Tibial nerve (tissue), 4 donors: ENCODE measurements at regions not wholly inside any gene's neighbourhood (a gene's known extent, or its start where the extent isn't known, plus 50 kb on each side); places are given as distances from the start of the nearest gene placed in this dataset.

Experiments used
- DNase-seq, 2 donors: peaks; one replicate each; pipeline ENCODE4 v3.0.0-alpha.2; 2019; ENCODE audit warnings: low spot score in 2 of 2
- H3K27ac ChIP-seq, 4 donors: fragments of 200-600 bp; sonication (generic) in 3 of 4; one replicate each; pipeline ENCODE4 v1.5.1; 2017 to 2019; ENCODE audit warnings: mild to moderate bottlenecking in 1 of 4
- H3K27me3 ChIP-seq, 2 donors: fragments of 200-600 bp; sonication (generic) in 1 of 2; one replicate each; pipeline versions ENCODE4 v1.5.1 to v1.6.0; 2017 to 2019
- H3K36me3 ChIP-seq, 3 donors: fragments of 200-600 bp; sonication (generic); one replicate each; pipeline ENCODE4 v1.5.1; 2018 to 2019
- H3K4me1 ChIP-seq, 4 donors: fragments of 200-600 bp; sonication (generic) in 3 of 4; one replicate each; pipeline ENCODE4 v1.5.1; 2017 to 2019
- H3K4me3 ChIP-seq, 4 donors: fragments of 200-600 bp; sonication (generic) in 3 of 4; one replicate each; pipeline ENCODE4 v1.5.1; 2017 to 2019; ENCODE audit warnings: mild to moderate bottlenecking in 1 of 4, moderate library complexity in 1 of 4
- H3K9me3 ChIP-seq, 4 donors: fragments of 200-600 bp; sonication (generic) in 3 of 4; one replicate each; pipeline ENCODE4 v1.5.1; 2017 to 2019
- EP300 ChIP-seq, 2 donors: sonication (generic); formaldehyde crosslinking; IDR thresholded peaks; one replicate each; pipeline ENCODE4 v1.6.1; 2017; ENCODE audit warnings: antibody characterized with exemption in 2 of 2, mild to moderate bottlenecking in 1 of 2
- POLR2A ChIP-seq, 2 donors: fragments of 450-650 bp; IDR thresholded peaks; one replicate each; pipeline ENCODE4 v1.6.1; 2017; ENCODE audit warnings: antibody characterized with exemption in 2 of 2, mild to moderate bottlenecking in 2 of 2, moderate library complexity in 2 of 2
- WGBS, 2 donors: methylation state at CpG; one replicate each; pipeline ENCODE4 v1.1.5; 2018; 5-methylcytosine and 5-hydroxymethylcytosine counted together
- TF ChIP-seq, protein P1 (sequence below), 5 experiments: fragments of 200-600 bp in 3 of 5; fragments of 450-650 bp in 2 of 5; sonication (generic) in 3 of 5; IDR thresholded peaks; one replicate each; pipeline ENCODE4 v1.5.1; 2016 to 2019; ENCODE audit warnings: antibody characterized with exemption in 5 of 5, mild to moderate bottlenecking in 3 of 5, moderate library complexity in 2 of 5

DNA sequence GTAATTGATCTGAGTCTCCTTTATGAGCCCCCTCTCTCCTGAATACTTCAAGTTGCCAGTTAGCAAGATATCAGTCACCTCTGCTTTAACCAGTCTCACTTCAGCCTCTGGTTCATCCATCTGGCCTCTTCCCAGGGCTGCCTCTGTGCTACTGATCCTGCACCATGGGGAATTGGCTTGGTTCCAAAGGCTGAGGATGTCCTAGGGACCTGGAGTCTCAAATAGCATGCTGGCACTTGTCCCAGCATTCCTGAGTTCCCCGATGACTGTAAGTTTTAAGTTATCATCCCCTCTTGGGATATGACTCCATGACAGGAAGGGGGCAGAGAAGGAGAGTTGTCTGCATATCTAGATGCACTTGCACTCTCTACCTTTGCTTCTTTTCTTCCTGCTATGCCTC, 252.0 kb downstream of the PTBP2 start:
- Histone ChIP-seq H3K9me3 (no peaks in the 10 kb centered on the region), H3K36me3 (no peaks in the 10 kb centered on the region), H3K4me3 (no peak overlapping the region), H3K27me3 (no peaks in the 10 kb centered on the region), H3K27ac (no peak overlapping the region), H3K4me1 (peaks cover 0 to 2% (median 0%) of the 10 kb centered on the region in 4 donors)
- TF ChIP-seq EP300 (IDR thresholded peaks at IDR 0.05) = no peak
- TF ChIP-seq, protein P1, sequence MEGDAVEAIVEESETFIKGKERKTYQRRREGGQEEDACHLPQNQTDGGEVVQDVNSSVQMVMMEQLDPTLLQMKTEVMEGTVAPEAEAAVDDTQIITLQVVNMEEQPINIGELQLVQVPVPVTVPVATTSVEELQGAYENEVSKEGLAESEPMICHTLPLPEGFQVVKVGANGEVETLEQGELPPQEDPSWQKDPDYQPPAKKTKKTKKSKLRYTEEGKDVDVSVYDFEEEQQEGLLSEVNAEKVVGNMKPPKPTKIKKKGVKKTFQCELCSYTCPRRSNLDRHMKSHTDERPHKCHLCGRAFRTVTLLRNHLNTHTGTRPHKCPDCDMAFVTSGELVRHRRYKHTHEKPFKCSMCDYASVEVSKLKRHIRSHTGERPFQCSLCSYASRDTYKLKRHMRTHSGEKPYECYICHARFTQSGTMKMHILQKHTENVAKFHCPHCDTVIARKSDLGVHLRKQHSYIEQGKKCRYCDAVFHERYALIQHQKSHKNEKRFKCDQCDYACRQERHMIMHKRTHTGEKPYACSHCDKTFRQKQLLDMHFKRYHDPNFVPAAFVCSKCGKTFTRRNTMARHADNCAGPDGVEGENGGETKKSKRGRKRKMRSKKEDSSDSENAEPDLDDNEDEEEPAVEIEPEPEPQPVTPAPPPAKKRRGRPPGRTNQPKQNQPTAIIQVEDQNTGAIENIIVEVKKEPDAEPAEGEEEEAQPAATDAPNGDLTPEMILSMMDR (IDR thresholded peaks at IDR 0.05) = no peak
- TF ChIP-seq POLR2A (IDR thresholded peaks at IDR 0.05) = no peak
- WGBS, 2 donors = 42 to 52% methylated on average over 1 of the region's 1 CpG
- no peak for DNase-seq

DNA sequence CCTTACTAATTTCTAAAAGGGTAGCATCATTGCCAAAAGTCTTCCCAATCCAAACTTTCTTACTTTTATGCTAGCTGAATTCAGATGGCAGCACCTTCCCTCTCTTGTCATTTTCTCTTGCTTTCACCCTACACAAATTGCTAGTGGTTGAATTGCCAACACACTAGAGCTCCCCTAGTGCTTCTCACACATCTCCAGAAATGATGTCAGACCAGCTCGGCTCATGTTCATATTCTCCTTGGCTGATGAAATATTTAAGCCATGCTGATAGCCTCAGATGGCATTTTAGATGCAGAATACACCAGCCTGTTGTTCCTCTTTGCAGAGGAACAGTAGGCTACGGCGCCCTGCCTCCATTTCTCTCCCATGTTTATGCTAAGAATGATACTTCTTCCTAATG, 256.9 kb downstream of the PTBP2 start:
- H3K9me3 ChIP-seq = no peaks in the 10 kb centered on the region
- no peak overlapping the region for H3K27ac ChIP-seq
- TF ChIP-seq POLR2A (IDR thresholded peaks at IDR 0.05) (no peak), EP300 (IDR thresholded peaks at IDR 0.05) (no peak)
- TF ChIP-seq, protein P1 (IDR thresholded peaks at IDR 0.05) = no peak
- H3K27me3 ChIP-seq = no peaks in the 10 kb centered on the region
- H3K4me1 ChIP-seq = peaks cover 0 to 5% (median 0%) of the 10 kb centered on the region in 4 donors
- no peak for DNase-seq
- H3K36me3 ChIP-seq = no peaks in the 10 kb centered on the region
- no peak overlapping the region for H3K4me3 ChIP-seq
- 77 to 79% methylated on average over 3 of the region's 3 CpGs for WGBS, 2 donors

DNA sequence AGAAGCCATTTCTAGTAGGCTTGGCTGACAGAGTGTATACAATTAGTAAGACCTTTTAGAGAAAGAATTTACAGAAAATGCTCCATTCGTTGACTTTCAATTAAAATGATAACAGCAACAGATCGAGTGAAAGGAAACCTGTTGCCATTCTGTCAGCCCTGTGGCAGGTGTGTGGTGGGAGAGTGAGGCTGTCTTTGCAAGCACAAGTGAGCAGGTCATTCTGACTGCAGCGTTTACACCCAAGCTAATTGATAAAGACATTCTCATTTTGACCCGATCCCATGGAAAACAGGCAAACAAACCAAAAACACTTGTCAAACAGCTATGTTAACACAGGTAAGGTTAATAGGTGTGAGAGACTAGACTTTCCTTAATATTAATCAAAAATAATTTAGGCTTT, 257.3 kb downstream of the PTBP2 start:
- Histone ChIP-seq H3K27ac (no peak overlapping the region), H3K4me1 (peaks cover 0 to 5% (median 0%) of the 10 kb centered on the region in 4 donors), H3K36me3 (no peaks in the 10 kb centered on the region), H3K27me3 (no peaks in the 10 kb centered on the region), H3K9me3 (no peaks in the 10 kb centered on the region), H3K4me3 (no peak overlapping the region)
- TF ChIP-seq, protein P1 (IDR thresholded peaks at IDR 0.05) = no peak
- TF ChIP-seq EP300 (IDR thresholded peaks at IDR 0.05) = no peak
- no peak for TF ChIP-seq POLR2A (IDR thresholded peaks at IDR 0.05)
- DNase-seq = no peak
- WGBS, 2 donors = 76 to 78% methylated on average over 4 of the region's 4 CpGs

DNA sequence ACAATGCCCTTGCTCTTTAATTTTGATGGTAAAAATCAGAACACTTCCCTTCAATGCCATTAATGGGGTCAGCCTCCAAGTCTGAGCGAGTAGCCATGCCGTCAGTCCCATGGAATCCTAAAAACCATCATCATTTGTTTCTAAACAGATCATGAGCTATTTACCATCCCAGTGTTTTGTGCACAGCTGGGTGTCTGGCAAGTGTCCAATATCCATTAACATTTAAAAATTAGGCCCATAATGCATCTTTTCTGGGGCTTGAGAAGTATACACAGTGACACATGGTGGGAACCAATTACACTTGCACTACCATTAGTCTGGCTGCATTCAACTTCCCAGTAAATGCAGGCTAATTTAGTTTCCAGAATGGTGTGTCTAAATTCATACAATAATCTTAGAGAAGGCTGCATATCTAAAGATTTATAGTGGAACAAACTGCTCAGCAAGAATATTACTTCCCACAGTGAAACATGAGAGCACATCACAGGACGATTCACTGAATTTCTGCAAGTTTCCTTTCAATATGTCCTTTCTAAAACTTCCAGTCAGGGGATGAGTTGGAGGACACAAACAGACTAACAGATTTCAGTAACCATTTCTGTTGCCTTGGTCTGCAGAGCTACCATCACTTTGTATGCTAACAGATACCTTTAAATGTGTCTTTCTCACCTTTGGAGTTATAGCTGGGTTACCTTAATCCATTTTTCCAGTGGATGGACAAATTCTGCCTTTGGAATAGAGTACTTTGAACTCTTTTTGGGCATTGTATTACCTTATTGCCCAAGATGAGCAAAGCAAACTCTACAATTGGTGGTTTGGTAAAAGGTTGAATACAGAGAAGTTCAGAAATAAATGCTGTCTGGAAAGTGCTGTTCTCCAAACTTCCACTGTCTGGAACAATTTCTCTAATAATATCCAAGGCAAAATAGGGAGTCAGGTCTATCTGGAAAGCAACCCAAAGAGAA, 258.0 kb downstream of the PTBP2 start:
- Histone ChIP-seq H3K36me3 (no peaks in the 10 kb centered on the region), H3K4me3 (no peak overlapping the region), H3K4me1 (peaks cover 0 to 5% (median 0%) of the 10 kb centered on the region in 4 donors), H3K9me3 (no peaks in the 10 kb centered on the region), H3K27ac (no peak overlapping the region), H3K27me3 (no peaks in the 10 kb centered on the region)
- no peak for DNase-seq
- no peak for TF ChIP-seq POLR2A (IDR thresholded peaks at IDR 0.05)
- TF ChIP-seq, protein P1 (IDR thresholded peaks at IDR 0.05) = no peak
- no peak for TF ChIP-seq EP300 (IDR thresholded peaks at IDR 0.05)
- 61 to 64% methylated on average over 3 of the region's 3 CpGs for WGBS, 2 donors

DNA sequence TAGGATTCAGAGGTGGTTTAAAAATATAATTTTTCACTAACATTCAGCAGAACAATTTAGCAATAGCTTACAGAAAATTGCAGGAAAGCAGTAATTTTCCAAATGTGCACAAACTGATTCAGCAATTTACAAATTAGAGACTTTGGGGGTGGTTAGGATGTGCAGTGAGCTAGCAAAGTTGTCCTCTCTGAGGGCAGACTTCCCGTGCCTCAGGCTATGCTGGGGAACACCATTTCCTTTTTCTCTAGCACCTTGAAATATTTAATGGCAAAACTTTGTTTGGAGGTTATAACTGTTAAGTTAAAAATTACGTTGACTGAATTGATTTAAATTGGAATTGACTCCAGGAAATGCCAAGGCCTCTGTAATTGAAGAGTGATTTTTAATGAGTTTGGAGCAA, 258.9 kb downstream of the PTBP2 start:
- Histone ChIP-seq H3K36me3 (no peaks in the 10 kb centered on the region), H3K27ac (no peak overlapping the region)
- WGBS, 2 donors = 48 to 61% methylated on average over 2 of the region's 2 CpGs

More for the DNA sequence above, 258.9 kb downstream of the PTBP2 start:
- no peaks in the 10 kb centered on the region for H3K9me3 ChIP-seq
- DNase-seq = no peak
- no peaks in the 10 kb centered on the region for H3K27me3 ChIP-seq
- H3K4me1 ChIP-seq = peaks cover 0 to 5% (median 0%) of the 10 kb centered on the region in 4 donors
- TF ChIP-seq, protein P1 (IDR thresholded peaks at IDR 0.05) = no peak
- TF ChIP-seq EP300 (IDR thresholded peaks at IDR 0.05) (no peak), POLR2A (IDR thresholded peaks at IDR 0.05) (no peak)
- H3K4me3 ChIP-seq = no peak overlapping the region
